ENCODE measurements at regions not wholly inside any gene's neighbourhood (a gene's known extent, or its start where the extent isn't known, plus 50 kb on each side); places are given as distances from the start of the nearest gene placed in this dataset.

DNA sequence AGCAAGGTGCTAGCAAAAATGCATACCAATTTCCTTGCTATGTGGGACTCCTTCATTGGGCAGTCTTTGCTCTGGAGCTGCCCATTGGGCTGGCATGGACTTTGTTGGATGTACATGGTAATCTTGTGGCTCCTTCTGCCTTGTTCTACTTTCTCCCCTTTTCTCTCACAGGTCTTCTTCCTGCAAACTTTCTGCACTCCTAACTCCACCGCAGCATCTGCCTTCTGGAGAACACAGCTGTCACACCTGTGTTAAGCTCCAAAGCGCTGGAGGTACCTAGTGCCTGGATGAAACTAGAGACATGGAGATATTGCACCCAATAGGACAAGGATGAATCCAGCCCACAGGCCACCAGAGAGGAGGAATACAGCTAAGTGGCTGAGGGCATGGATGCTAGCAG is 60.7 kb upstream of the CCND2 start:
- Histone ChIP-seq H3K79me2 (no peaks in the 10 kb centered on the region), H3K36me3 (ENCODE audit: control insufficient read depth, insufficient read depth, low read length) (no peaks in the 10 kb centered on the region), H3K4me2 (ENCODE audit: low read length) (no peak overlapping the region), H3K4me1 (no peaks in the 10 kb centered on the region), H3K4me3 (ENCODE audit: low read depth, low read length) (no peak overlapping the region), H3K27me3 (ENCODE audit: control insufficient read depth, insufficient read depth, low read length) (no peaks in the 10 kb centered on the region), H3K27ac (no peak overlapping the region), H2AFZ (no peak overlapping the region), H3K9ac (no peak overlapping the region), H3K9me3 (ENCODE audit: control insufficient read depth, low read length) (no peaks in the 10 kb centered on the region)
- TF ChIP-seq CTCF (IDR thresholded peaks at IDR 0.05): no peak

- Histone ChIP-seq H2AFZ (no peak overlapping the region), H3K4me3 (ENCODE audit: low read depth, low read length) (no peak overlapping the region), H3K9ac (no peak overlapping the region), H3K36me3 (ENCODE audit: control insufficient read depth, insufficient read depth, low read length) (no peaks in the 10 kb centered on the region), H3K4me2 (ENCODE audit: low read length) (no peak overlapping the region), H3K27me3 (ENCODE audit: control insufficient read depth, insufficient read depth, low read length) (no peaks in the 10 kb centered on the region), H3K27ac (no peak overlapping the region), H3K9me3 (ENCODE audit: control insufficient read depth, low read length) (no peaks in the 10 kb centered on the region), H3K4me1 (no peaks in the 10 kb centered on the region), H3K79me2 (no peaks in the 10 kb centered on the region)
- no peak for TF ChIP-seq CTCF (IDR thresholded peaks at IDR 0.05)
Observed at GRCh38 chr12:4211372-4211771, 62.2 kb upstream of the CCND2 start.

GRCh38 chr12:4210183-4210582 is 63.4 kb upstream of the CCND2 start:
- H3K4me3 ChIP-seq (ENCODE audit: low read depth, low read length): no peak overlapping the region
- H3K36me3 ChIP-seq (ENCODE audit: control insufficient read depth, insufficient read depth, low read length): no peaks in the 10 kb centered on the region
- H3K27me3 ChIP-seq (ENCODE audit: control insufficient read depth, insufficient read depth, low read length): no peaks in the 10 kb centered on the region
- no peak overlapping the region for H3K4me2 ChIP-seq (ENCODE audit: low read length)
- H3K27ac ChIP-seq: no peak overlapping the region
- H3K4me1 ChIP-seq: no peaks in the 10 kb centered on the region
- H3K79me2 ChIP-seq: no peaks in the 10 kb centered on the region
- H3K9me3 ChIP-seq (ENCODE audit: control insufficient read depth, low read length): no peaks in the 10 kb centered on the region
- no peak overlapping the region for H2AFZ ChIP-seq
- no peak overlapping the region for H3K9ac ChIP-seq
- TF ChIP-seq CTCF (IDR thresholded peaks at IDR 0.05): no peak

- Histone ChIP-seq H2AFZ (no peak overlapping the region), H3K4me1 (no peaks in the 10 kb centered on the region), H3K27ac (no peak overlapping the region), H3K9me3 (ENCODE audit: control insufficient read depth, low read length) (no peaks in the 10 kb centered on the region), H3K9ac (no peak overlapping the region), H3K4me3 (ENCODE audit: low read depth, low read length) (no peak overlapping the region), H3K36me3 (ENCODE audit: control insufficient read depth, insufficient read depth, low read length) (no peaks in the 10 kb centered on the region), H3K4me2 (ENCODE audit: low read length) (no peak overlapping the region), H3K79me2 (no peaks in the 10 kb centered on the region), H3K27me3 (ENCODE audit: control insufficient read depth, insufficient read depth, low read length) (no peaks in the 10 kb centered on the region)
- TF ChIP-seq CTCF (IDR thresholded peaks at IDR 0.05): no peak
Observed at GRCh38 chr12:4206470-4206869, 67.1 kb upstream of the CCND2 start.

GRCh38 chr12:4203772-4204376 is 69.7 kb upstream of the CCND2 start:
- no peak for TF ChIP-seq CTCF (IDR thresholded peaks at IDR 0.05)
- no peaks in the 10 kb centered on the region for H3K27me3 ChIP-seq (ENCODE audit: control insufficient read depth, insufficient read depth, low read length)
- H3K36me3 ChIP-seq (ENCODE audit: control insufficient read depth, insufficient read depth, low read length): no peaks in the 10 kb centered on the region
- no peak overlapping the region for H3K4me3 ChIP-seq (ENCODE audit: low read depth, low read length)
- no peaks in the 10 kb centered on the region for H3K9me3 ChIP-seq (ENCODE audit: control insufficient read depth, low read length)
- no peak overlapping the region for H2AFZ ChIP-seq
- H3K4me2 ChIP-seq (ENCODE audit: low read length): no peak overlapping the region
- no peaks in the 10 kb centered on the region for H3K4me1 ChIP-seq
- H3K27ac ChIP-seq: no peak overlapping the region
- no peaks in the 10 kb centered on the region for H3K79me2 ChIP-seq
- H3K9ac ChIP-seq: no peak overlapping the region

All from parathyroid adenoma (tissue), 2 donors.